HepG2 (cell line): ENCODE measurements at regions not wholly inside any gene's neighbourhood (a gene's known extent, or its start where the extent isn't known, plus 50 kb on each side); places are given as distances from the start of the nearest gene placed in this dataset.
A peak's percentile ranks its signal among the peaks of the same experiment; 100 is the strongest.

Experiments
- FOXC1 ChIP-seq: sonication (generic); formaldehyde crosslinking; IDR thresholded peaks from 2 replicates; pipeline ENCODE4 v1.8.0; 2022; ENCODE audit warnings: mild to moderate bottlenecking, missing genetic modification reagents, borderline replicate concordance
- GLMP ChIP-seq: sonication (generic); formaldehyde crosslinking; IDR thresholded peaks from 2 replicates; pipeline ENCODE4 v1.9.0; 2021; ENCODE audit warnings: missing genetic modification reagents, mild to moderate bottlenecking, borderline replicate concordance
- HINFP ChIP-seq: sonication (generic); formaldehyde crosslinking; IDR thresholded peaks from 2 replicates; pipeline ENCODE4 v1.4.0; 2020; ENCODE audit warnings: low read depth, mild to moderate bottlenecking, missing genetic modification reagents
- HNF4A ChIP-seq: sonication (generic); formaldehyde crosslinking; IDR thresholded peaks from 2 replicates; pipeline ENCODE4 v1.4.0; 2020; ENCODE audit warnings: missing genetic modification reagents
- KLF6 ChIP-seq: IDR thresholded peaks from 2 replicates; pipeline ENCODE4 v1.8.0; 2016; ENCODE audit warnings: missing biosample characterization, missing genetic modification reagents
- MEF2D ChIP-seq: sonication (generic); formaldehyde crosslinking; IDR thresholded peaks from 2 replicates; pipeline ENCODE4 v1.5.1; 2020; ENCODE audit warnings: mild to moderate bottlenecking, missing genetic modification reagents
- MEIS2 ChIP-seq: sonication (generic); formaldehyde crosslinking; IDR thresholded peaks from 2 replicates; pipeline ENCODE4 v1.9.0; 2021; ENCODE audit warnings: mild to moderate bottlenecking, missing genetic modification reagents
- RBM22 ChIP-seq: fragments of 200-400 bp; formaldehyde crosslinking; optimal IDR thresholded peaks from 2 replicates; pipeline ENCODE3; 2017; ENCODE audit warnings: mild to moderate bottlenecking, low read length, moderate library complexity
- RELA ChIP-seq: sonication (generic); formaldehyde crosslinking; IDR thresholded peaks from 2 replicates; pipeline ENCODE4 v1.4.0; 2020; ENCODE audit warnings: missing genetic modification reagents
- SNAPC4 ChIP-seq: sonication (generic); formaldehyde crosslinking; IDR thresholded peaks from 2 replicates; pipeline ENCODE4 v1.4.0; 2020; ENCODE audit warnings: mild to moderate bottlenecking, missing genetic modification reagents
- XBP1 ChIP-seq: sonication (generic); formaldehyde crosslinking; IDR thresholded peaks from 2 replicates; pipeline ENCODE4 v1.5.0; 2020; ENCODE audit warnings: missing genetic modification reagents
- ZBTB8A ChIP-seq: sonication (generic); formaldehyde crosslinking; IDR thresholded peaks from 2 replicates; pipeline ENCODE4 v1.4.0; 2020; ENCODE audit warnings: mild to moderate bottlenecking, low read depth, missing genetic modification reagents, borderline replicate concordance
- ZFY ChIP-seq: sonication (generic); formaldehyde crosslinking; IDR thresholded peaks from 2 replicates; pipeline ENCODE4 v1.4.0; 2020; ENCODE audit warnings: missing genetic modification reagents
- ZNF256 ChIP-seq: sonication (generic); formaldehyde crosslinking; conservative IDR thresholded peaks from 2 replicates; pipeline ENCODE4 v1.4.0; 2020; ENCODE audit warnings: missing genetic modification reagents
- ZNF317 ChIP-seq: sonication (generic); formaldehyde crosslinking; IDR thresholded peaks from 2 replicates; pipeline ENCODE4 v1.5.0; 2020; ENCODE audit warnings: mild to moderate bottlenecking, missing genetic modification reagents
- ZNF552 ChIP-seq: sonication (generic); formaldehyde crosslinking; IDR thresholded peaks from 2 replicates; pipeline ENCODE4 v1.9.0; 2022; ENCODE audit warnings: missing genetic modification reagents, mild to moderate bottlenecking, borderline replicate concordance
- ZNF766 ChIP-seq: sonication (generic); formaldehyde crosslinking; IDR thresholded peaks from 2 replicates; pipeline ENCODE4 v1.5.0; 2020; ENCODE audit warnings: missing genetic modification reagents, borderline replicate concordance
- ZNF792 ChIP-seq: IDR thresholded peaks from 2 replicates; pipeline ENCODE4 v1.6.1; 2016
- ZSCAN31 ChIP-seq: sonication (generic); formaldehyde crosslinking; IDR thresholded peaks from 2 replicates; pipeline ENCODE4 v1.5.0; 2020; ENCODE audit warnings: low read depth, mild to moderate bottlenecking, missing genetic modification reagents
- TF ChIP-seq, protein P1 (sequence below): sonication (generic); formaldehyde crosslinking; conservative IDR thresholded peaks from 2 replicates; pipeline ENCODE4 v1.4.0; 2020; ENCODE audit warnings: missing genetic modification reagents

- no peak for TF ChIP-seq HINFP (CRISPR knock-in tag)
- 0 out of 2 replicates have a peak, but pooled peaks have one; percentile 24 for TF ChIP-seq XBP1
- TF ChIP-seq, protein P1, sequence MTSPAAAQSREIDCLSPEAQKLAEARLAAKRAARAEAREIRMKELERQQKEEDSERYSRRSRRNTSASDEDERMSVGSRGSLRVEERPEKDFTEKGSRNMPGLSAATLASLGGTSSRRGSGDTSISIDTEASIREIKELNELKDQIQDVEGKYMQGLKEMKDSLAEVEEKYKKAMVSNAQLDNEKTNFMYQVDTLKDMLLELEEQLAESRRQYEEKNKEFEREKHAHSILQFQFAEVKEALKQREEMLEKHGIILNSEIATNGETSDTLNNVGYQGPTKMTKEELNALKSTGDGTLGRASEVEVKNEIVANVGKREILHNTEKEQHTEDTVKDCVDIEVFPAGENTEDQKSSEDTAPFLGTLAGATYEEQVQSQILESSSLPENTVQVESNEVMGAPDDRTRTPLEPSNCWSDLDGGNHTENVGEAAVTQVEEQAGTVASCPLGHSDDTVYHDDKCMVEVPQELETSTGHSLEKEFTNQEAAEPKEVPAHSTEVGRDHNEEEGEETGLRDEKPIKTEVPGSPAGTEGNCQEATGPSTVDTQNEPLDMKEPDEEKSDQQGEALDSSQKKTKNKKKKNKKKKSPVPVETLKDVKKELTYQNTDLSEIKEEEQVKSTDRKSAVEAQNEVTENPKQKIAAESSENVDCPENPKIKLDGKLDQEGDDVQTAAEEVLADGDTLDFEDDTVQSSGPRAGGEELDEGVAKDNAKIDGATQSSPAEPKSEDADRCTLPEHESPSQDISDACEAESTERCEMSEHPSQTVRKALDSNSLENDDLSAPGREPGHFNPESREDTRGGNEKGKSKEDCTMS (CRISPR knock-in tag) = 0 out of 2 replicates have a peak, but pooled peaks have one; percentile 66
- TF ChIP-seq ZFY (CRISPR knock-in tag) = no peak; the same call in 1 of the 2 replicates
- TF ChIP-seq ZNF766 (CRISPR knock-in tag) = no peak
- TF ChIP-seq ZNF552 (CRISPR knock-in tag) = no peak
- TF ChIP-seq RBM22 = no peak
- TF ChIP-seq ZNF317 (CRISPR knock-in tag) = no peak
- TF ChIP-seq ZSCAN31 (CRISPR knock-in tag) = no peak
- no peak for TF ChIP-seq FOXC1 (CRISPR knock-in tag)
- 0 out of 2 replicates have a peak, but pooled peaks have one; percentile 43 for TF ChIP-seq MEIS2 (CRISPR knock-in tag)
- peak; percentile 79; the same call in 1 of the 2 replicates for TF ChIP-seq ZNF792 (CRISPR knock-in tag)
- no peak for TF ChIP-seq MEF2D (CRISPR knock-in tag)
- no peak for TF ChIP-seq ZBTB8A (CRISPR knock-in tag)
- no peak for TF ChIP-seq HNF4A
- TF ChIP-seq ZNF256 (CRISPR knock-in tag) = peak; percentile 68; the same call in 1 of the 2 replicates
- 0 out of 2 replicates have a peak, but pooled peaks have one; percentile 27 for TF ChIP-seq SNAPC4
- 0 out of 2 replicates have a peak, but pooled peaks have one; percentile 63 for TF ChIP-seq KLF6 (CRISPR knock-in tag)
- no peak for TF ChIP-seq GLMP (CRISPR knock-in tag)
- TF ChIP-seq RELA (CRISPR knock-in tag) = no peak
Measured at GRCh38 chr2:16546128-16546754, 119.4 kb downstream of the CYRIA start (continued).
